KOPT-K1 (cell line): ENCODE measurements at regions not wholly inside any gene's neighbourhood (a gene's known extent, or its start where the extent isn't known, plus 50 kb on each side); places are given as distances from the start of the nearest gene placed in this dataset.
"Not testable (repeated sequence)": the region's sequence is repeated elsewhere in the genome, so short reads cannot be mapped to it uniquely, and the experiment has no call there.

Source experiments
- H3K27ac ChIP-seq: fragments of 200-600 bp; sonication (generic); 2 replicates; pipeline ENCODE4 v1.5.1; 2016; ENCODE audit warnings: antibody characterized with exemption, mild to moderate bottlenecking, low read depth, low read length; ENCODE audit not compliant: poor library complexity, severe bottlenecking
- H3K36me3 ChIP-seq: fragments of 200-600 bp; sonication (generic); 2 replicates; pipeline ENCODE4 v1.5.1; 2017; ENCODE audit warnings: antibody characterized with exemption, mild to moderate bottlenecking, low read length, moderate library complexity; ENCODE audit not compliant: insufficient read depth
- H3K9me3 ChIP-seq: fragments of 200-600 bp; sonication (generic); 2 replicates; pipeline ENCODE4 v1.5.1; 2017; ENCODE audit warnings: antibody characterized with exemption, low read length, mild to moderate bottlenecking; ENCODE audit not compliant: insufficient read depth, poor library complexity, severe bottlenecking

- no peaks in the 10 kb centered on the region for H3K9me3 ChIP-seq
- no peak overlapping the region for H3K27ac ChIP-seq
- H3K36me3 ChIP-seq, result no peaks in the 10 kb centered on the region
These were observed 217.5 kb downstream of the TMEM161B start for GRCh38 chr5:88051148-88051547.

- H3K36me3 ChIP-seq, result no peaks in the 10 kb centered on the region
- no peaks in the 10 kb centered on the region for H3K9me3 ChIP-seq
- H3K27ac ChIP-seq, result no peak overlapping the region
These were observed 218.9 kb downstream of the TMEM161B start for GRCh38 chr5:88049737-88050136.

GRCh38 chr5:88049156-88049555, 219.5 kb downstream of the TMEM161B start:
- no peaks in the 10 kb centered on the region for H3K9me3 ChIP-seq
- H3K27ac ChIP-seq, result no peak overlapping the region
- no peaks in the 10 kb centered on the region for H3K36me3 ChIP-seq

- H3K9me3 ChIP-seq, result no peaks in the 10 kb centered on the region
- no peaks in the 10 kb centered on the region for H3K36me3 ChIP-seq
- H3K27ac ChIP-seq, result no peak overlapping the region
These were observed 222.6 kb downstream of the TMEM161B start for GRCh38 chr5:88045931-88046461.

GRCh38 chr5:88045165-88045564, 223.5 kb downstream of the TMEM161B start:
- Histone ChIP-seq H3K36me3 (no peaks in the 10 kb centered on the region), H3K9me3 (no peaks in the 10 kb centered on the region), H3K27ac (no peak overlapping the region)

- H3K9me3 ChIP-seq, result no peaks in the 10 kb centered on the region
- H3K36me3 ChIP-seq, result no peaks in the 10 kb centered on the region
- no peak overlapping the region for H3K27ac ChIP-seq
These were observed 234.1 kb downstream of the TMEM161B start for GRCh38 chr5:88034520-88034919.

GRCh38 chr5:88033191-88033590, 235.5 kb downstream of the TMEM161B start:
- Histone ChIP-seq H3K36me3 (no peaks in the 10 kb centered on the region), H3K27ac (no peak overlapping the region), H3K9me3 (no peaks in the 10 kb centered on the region)

- Histone ChIP-seq H3K36me3 (no peaks in the 10 kb centered on the region), H3K27ac (no peak overlapping the region), H3K9me3 (no peaks in the 10 kb centered on the region)
These were observed 239.6 kb downstream of the TMEM161B start for GRCh38 chr5:88029011-88029410.

- Histone ChIP-seq H3K27ac (no peak overlapping the region), H3K36me3 (no peaks in the 10 kb centered on the region), H3K9me3 (no peaks in the 10 kb centered on the region)
These were observed 247.5 kb downstream of the TMEM161B start for GRCh38 chr5:88021141-88021540.

GRCh38 chr5:88014984-88015383, 253.7 kb downstream of the TMEM161B start:
- not testable (repeated sequence) for H3K27ac ChIP-seq, H3K36me3 ChIP-seq, H3K9me3 ChIP-seq

- Histone ChIP-seq H3K36me3 (no peaks in the 10 kb centered on the region), H3K27ac (no peak overlapping the region), H3K9me3 (no peaks in the 10 kb centered on the region)
These were observed 267.8 kb downstream of the TMEM161B start for GRCh38 chr5:88000877-88001276.

GRCh38 chr5:87997662-87998061, 271.0 kb downstream of the TMEM161B start:
- H3K36me3 ChIP-seq, result no peaks in the 10 kb centered on the region
- H3K9me3 ChIP-seq, result no peaks in the 10 kb centered on the region
- no peak overlapping the region for H3K27ac ChIP-seq

- H3K27ac ChIP-seq, result no peak overlapping the region
- no peaks in the 10 kb centered on the region for H3K9me3 ChIP-seq
- H3K36me3 ChIP-seq, result no peaks in the 10 kb centered on the region
These were observed 302.4 kb downstream of the TMEM161B start for GRCh38 chr5:87966213-87966612.

GRCh38 chr5:87954121-87954520, 314.5 kb downstream of the TMEM161B start:
- H3K36me3 ChIP-seq, result no peaks in the 10 kb centered on the region
- H3K27ac ChIP-seq, result no peak overlapping the region
- no peaks in the 10 kb centered on the region for H3K9me3 ChIP-seq

GRCh38 chr5:87951661-87952060, 317.0 kb downstream of the TMEM161B start:
- Histone ChIP-seq H3K27ac (no peak overlapping the region), H3K9me3 (no peaks in the 10 kb centered on the region), H3K36me3 (no peaks in the 10 kb centered on the region)

GRCh38 chr5:87949676-87950631, 318.7 kb downstream of the TMEM161B start:
- no peaks in the 10 kb centered on the region for H3K36me3 ChIP-seq

More at GRCh38 chr5:87949676-87950631, 318.7 kb downstream of the TMEM161B start:
- H3K9me3 ChIP-seq, result no peaks in the 10 kb centered on the region
- H3K27ac ChIP-seq, result no peak overlapping the region
